ENCODE measurements at regions not wholly inside any gene's neighbourhood (a gene's known extent, or its start where the extent isn't known, plus 50 kb on each side); places are given as distances from the start of the nearest gene placed in this dataset.
"Not testable (repeated sequence)": the region's sequence is repeated elsewhere in the genome, so short reads cannot be mapped to it uniquely, and the experiment has no call there.

DNA sequence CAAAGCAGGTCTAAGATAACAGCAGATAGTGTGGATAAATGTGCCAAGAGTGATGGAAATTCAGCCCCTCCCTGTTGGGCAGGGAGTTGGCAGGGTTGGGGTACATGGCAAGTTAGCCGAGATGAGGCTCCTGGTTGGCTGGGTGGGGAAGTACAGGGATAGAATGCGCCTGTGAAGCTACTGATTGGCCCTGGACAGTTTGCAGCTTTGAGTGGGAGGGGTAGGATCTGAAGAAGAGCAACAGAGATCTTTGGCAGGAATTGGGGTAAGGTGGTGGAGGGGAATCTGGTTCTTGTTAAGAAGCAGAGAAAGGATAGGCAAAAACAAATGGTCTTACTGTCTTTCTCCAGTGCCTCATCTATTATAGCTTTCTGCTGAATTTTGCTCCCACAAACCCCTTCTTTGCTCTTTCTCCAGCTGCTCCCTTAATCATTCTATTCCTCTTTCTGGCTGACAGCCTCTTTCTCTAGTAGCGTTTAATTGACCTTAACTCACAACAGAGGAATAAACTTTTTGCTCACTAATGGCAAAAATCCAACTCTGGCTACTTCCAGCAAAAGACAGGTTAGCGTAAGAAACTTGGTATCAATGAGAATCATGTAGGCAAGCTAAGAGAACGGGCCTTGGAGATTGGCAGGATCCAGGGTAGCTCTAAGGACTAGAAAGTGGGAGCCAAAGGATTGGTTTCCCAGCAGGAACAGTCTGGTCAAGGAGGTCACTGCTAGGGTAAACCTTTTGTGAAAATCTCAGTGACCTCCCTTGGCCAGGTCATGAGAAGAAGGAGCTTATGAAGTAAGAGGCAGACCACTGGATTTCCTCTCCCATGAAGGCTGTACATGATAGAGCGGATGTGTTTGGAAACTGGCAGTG is 86.3 kb upstream of the CARMIL1 start:
- DNase-seq = no peak

DNA sequence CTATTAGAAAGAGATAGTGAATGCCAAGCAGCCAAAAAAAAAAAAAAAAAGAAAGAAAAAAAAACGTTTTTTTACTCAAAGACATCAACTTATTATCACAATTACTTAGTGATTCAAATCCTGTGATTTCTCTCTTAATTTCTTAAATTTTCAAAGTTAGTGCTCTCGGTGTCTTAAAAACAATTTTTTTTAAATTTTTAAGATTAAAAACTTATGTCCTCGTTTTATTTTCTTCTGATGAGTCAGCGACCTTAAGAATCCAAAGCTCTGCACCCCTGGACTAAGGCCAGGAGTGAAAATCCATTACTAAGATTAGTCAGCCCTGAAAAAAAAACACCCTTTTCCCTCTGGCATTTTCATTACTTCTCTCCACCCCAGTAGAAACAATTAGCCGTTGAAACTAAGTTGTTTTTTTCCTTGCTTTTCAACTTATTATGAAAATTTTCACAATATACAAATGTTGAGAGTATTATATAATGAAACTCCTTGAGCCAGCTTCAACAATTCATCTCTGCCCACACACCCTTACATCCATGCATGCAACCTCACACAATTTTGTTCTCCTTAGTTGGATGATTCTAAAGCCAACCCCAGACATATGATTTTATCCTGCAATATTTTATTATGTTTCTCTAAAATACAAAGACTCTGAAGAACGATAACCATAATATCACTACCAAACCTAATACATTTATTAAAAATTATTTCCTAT is 85.6 kb upstream of the CARMIL1 start:
- DNase-seq = no peak

DNA sequence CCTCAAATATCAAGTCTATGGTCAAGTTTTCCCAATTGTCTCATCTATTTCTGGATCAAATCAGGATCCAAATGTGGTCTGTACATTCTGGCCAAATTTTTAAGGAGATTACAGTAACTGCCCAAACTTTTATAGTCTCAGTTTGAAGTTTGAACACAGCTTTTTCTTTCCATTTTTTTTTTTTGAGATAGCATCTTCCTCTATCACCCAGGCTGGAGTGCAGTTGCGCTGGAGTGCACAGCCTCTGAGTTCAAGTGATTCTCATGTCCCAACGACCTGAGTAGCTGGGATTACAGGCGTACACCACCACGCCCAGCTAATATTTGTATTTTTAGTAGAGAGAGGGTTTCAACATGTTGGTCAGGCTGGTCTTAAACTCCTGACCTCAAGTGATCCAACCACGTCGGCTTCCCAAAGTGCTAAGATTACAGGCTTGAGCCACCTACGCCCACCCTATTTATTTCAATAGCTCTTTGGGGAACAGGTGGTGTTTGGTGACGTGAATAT is 84.9 kb upstream of the CARMIL1 start:
- DNase-seq = no peak

DNA sequence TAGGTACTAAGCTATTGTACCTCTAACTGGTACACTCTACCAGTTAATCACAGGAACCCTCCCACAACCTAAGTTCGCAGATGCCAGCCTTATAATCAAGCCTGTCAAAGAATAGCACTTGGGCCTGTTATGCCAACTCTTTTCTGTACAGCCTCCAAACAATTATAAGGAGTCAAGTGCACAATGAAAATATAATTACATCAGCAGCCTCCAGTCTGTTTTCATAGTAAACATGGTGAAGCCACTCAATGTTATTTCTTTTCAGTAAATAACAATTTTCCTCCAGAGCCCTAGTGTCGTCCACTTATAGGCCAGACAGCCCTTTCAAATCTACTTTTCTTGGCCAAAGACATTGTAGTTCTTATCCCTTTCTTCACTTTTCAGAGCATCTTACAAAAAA is 82.7 kb upstream of the CARMIL1 start:
- no peak for DNase-seq

DNA sequence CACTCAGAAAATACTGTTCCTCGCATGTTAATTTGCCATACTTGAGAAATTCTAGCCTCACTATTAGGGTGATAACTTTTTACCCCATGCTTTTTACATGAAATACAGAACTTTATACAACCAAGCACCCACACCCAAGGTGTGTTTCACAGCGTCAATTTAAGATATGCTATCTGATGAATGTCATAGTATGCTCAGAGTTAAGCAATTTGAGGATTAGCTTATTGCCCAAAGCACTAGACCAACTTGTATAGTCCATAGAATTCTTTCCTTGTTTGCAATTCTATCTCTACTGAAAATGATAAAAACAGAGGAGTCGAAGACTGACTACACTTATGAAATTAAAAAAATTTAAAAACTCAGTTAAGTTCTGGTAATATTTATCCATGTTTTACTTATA is 82.1 kb upstream of the CARMIL1 start:
- no peak for DNase-seq

GRCh38 chr6:25199544-25199943 is 79.6 kb upstream of the CARMIL1 start:
- no peak for DNase-seq

GRCh38 chr6:25202504-25202903 is 76.7 kb upstream of the CARMIL1 start:
- no peak for DNase-seq

DNA sequence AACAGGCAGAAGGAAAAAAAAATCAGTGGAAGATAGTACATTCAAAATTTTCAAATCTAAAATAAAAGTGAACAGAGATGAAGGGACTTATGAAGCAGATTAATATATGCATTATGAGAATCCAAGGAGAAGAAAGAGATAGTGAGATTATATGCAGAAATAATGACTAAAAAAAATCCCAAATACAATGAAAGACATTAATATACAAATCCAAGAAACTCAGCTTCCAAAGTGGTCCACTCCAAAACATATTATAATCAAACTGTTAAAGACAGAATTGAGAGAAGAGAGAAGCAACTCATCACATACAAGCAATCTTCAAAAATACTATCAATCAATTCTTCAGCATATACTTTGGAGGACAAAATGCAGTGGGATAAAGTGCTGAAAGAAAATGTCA is 73.5 kb upstream of the CARMIL1 start:
- no peak for DNase-seq

GRCh38 chr6:25207453-25208155 is 71.6 kb upstream of the CARMIL1 start:
- not testable (repeated sequence) for DNase-seq

DNA sequence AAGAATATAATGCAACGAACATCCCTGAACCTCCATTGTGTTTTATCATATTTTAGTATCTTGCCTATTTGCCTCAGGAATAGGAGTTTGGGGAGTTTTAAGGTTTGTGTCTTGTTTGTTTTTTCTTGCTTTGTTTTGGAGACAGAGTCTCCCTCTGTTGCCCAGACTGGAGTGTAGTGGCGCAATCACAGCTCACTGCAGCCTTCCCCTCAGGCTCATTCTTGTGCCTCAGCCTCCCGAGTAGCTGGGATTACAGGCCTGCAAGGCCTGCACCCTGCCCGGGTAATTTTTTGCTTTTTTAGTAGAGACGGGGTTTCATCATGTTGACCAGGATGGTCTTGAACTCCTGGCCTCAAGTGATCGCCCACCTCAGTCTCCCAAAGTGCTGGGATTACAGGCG is 63.3 kb upstream of the CARMIL1 start:
- DNase-seq = no peak

DNA sequence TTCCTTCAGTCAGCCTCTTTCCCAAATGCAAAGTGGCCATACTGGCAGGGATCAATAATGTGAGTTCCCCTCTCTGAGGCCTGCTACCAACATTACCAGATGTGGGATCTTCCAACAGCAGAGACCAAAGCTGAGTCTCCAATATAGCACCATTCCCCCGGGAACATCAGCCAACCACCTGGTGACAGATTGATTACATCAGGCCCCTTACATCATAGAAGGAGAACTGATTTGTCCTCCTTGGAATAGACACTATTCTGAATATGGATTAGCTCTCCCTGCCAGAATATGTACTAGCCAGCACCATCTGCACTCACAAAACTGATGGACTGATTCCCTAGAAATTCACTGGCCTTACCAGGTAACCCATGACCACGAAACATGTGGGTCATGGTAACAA is 61.9 kb upstream of the CARMIL1 start:
- DNase-seq = no peak

- DNase-seq = no peak
Observed at GRCh38 chr6:25217829-25218228, 61.3 kb upstream of the CARMIL1 start.

GRCh38 chr6:25218346-25218745 is 60.8 kb upstream of the CARMIL1 start:
- no peak for DNase-seq

GRCh38 chr6:25219216-25219916 is 59.8 kb upstream of the CARMIL1 start:
- no peak for DNase-seq

GRCh38 chr6:25219917-25220278 is 59.3 kb upstream of the CARMIL1 start:
- no peak for DNase-seq

- DNase-seq = no peak
Observed at GRCh38 chr6:25220857-25221256, 58.3 kb upstream of the CARMIL1 start.

DNA sequence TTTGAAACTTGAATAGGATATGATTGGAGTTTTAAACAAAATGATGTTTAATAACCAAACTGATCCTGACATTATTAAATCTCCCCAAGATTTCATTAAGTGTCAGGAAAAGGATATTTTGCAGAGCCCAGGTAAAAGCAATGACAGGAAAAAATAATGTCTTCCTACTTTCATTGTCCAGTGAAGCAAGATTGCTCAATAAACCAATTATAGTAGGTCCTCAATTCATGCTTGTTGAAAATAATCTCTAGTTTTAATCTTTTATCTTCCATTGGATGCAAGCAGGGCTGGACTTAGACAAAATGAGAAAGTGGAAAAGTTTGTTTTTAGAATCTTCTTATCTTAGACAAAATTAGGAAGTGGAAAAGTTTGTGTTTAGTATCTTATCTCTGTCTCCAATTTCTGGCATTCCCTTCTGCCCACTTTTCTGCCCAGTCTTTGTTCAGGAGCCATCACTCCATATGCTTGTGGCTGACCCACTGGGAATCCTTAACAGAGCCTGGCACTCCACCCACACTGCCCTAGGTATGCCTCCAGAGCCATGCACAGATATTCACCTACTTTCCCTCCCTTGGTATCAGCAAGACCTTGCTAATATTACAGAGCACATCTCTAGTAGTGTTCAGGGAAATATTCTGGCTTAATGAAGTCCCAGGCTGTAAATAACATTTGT is 57.0 kb upstream of the CARMIL1 start:
- no peak for DNase-seq

- DNase-seq = peak; percentile 75
Observed at GRCh38 chr6:25223490-25223991, 55.6 kb upstream of the CARMIL1 start.

DNA sequence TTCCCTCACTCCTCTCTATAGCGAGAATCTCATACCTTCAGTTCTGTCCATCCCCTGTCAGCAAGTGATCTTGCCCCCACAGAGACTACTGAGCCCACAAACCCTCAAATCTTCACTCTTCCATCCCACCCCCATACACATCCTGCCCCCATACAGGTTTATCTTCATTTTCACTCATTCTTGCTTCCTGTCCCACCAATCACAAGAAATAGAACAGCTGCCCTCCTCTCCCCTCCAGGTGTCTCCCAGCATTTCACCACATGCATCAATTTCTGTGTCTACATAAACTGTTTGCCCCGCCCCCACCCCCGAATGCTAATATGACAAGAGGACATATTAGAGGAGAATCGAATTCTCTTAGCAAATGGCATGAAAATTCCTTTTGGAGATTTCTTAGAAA is 54.9 kb upstream of the CARMIL1 start:
- DNase-seq = no peak

DNA sequence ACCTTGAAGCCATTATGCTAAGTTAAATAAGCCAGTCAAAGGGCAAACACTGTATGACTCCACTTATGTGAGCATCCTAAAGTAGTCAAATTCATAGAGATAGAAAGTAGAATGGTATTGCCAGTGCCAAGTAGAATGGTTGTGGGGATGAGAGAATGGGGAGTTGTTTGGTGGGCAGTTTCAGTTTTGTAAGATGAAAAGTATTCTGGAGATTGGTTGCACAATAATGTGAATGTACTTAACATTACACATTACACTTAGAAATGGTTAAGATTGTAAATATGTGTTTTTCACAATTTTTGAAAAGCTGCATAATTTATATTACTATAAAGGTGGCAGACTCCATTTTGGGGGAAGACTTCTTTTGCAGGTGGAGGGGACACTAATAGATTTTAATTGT is 51.3 kb upstream of the CARMIL1 start:
- no peak for DNase-seq

All from activated CD4-positive, alpha-beta T cell treated with anti-CD3 and anti-CD28 coated beads, Interleukin-2, Interleukin-6, amounts not matched to agents 100 ng/mL and 50 ng/mL, durations not matched to agents 16 hours and 8 hours (primary cell).